Neural progenitor cell (in vitro differentiated cells): ENCODE measurements at regions not wholly inside any gene's neighbourhood (a gene's known extent, or its start where the extent isn't known, plus 50 kb on each side); places are given as distances from the start of the nearest gene placed in this dataset.

ENCODE experiments used
- DNase-seq: peaks from one replicate; pipeline ENCODE4 v3.0.0-alpha.2; 2016; ENCODE audit warnings: low spot score
- H2AFZ ChIP-seq: fragments of 200-600 bp; sonication (generic); replicated peaks from 2 replicates; pipeline ENCODE4 v1.6.1; 2016; ENCODE audit warnings: antibody characterized with exemption
- H3F3A ChIP-seq: fragments of 200-600 bp; sonication (generic); 2 replicates; pipeline ENCODE4 v1.6.1; 2016; ENCODE audit warnings: antibody characterized with exemption, low read depth
- H3K27ac ChIP-seq: fragments of 200-600 bp; sonication (generic); 2 replicates; pipeline ENCODE4 v1.5.1; 2016; ENCODE audit warnings: mild to moderate bottlenecking
- H3K27me3 ChIP-seq: fragments of 200-600 bp; sonication (generic); 2 replicates; pipeline ENCODE4 v1.6.1; 2016; ENCODE audit warnings: mild to moderate bottlenecking, moderate library complexity
- H3K36me3 ChIP-seq: fragments of 200-600 bp; sonication (generic); 2 replicates; pipeline ENCODE4 v1.5.1; 2016
- H3K4me1 ChIP-seq: fragments of 200-600 bp; sonication (generic); 2 replicates; pipeline ENCODE4 v1.6.1; 2016; ENCODE audit warnings: mixed run types
- H3K4me2 ChIP-seq: fragments of 200-600 bp; sonication (generic); 2 replicates; pipeline ENCODE4 v1.6.1; 2016
- H3K4me3 ChIP-seq: fragments of 200-600 bp; sonication (generic); 2 replicates; pipeline ENCODE4 v1.5.1; 2016
- H3K79me2 ChIP-seq: fragments of 200-600 bp; sonication (generic); 2 replicates; pipeline ENCODE4 v1.6.1; 2016; ENCODE audit warnings: low read depth
- H3K9ac ChIP-seq: fragments of 200-600 bp; sonication (generic); 2 replicates; pipeline ENCODE4 v1.6.1; 2016
- H3K9me3 ChIP-seq: fragments of 200-600 bp; sonication (generic); 2 replicates; pipeline ENCODE4 v1.5.1; 2016; ENCODE audit warnings: low read depth
- H4K20me1 ChIP-seq: fragments of 200-600 bp; sonication (generic); 2 replicates; pipeline ENCODE4 v1.6.1; 2016; ENCODE audit warnings: low read depth
- H3K27ac Mint-ChIP-seq: 3 replicates; pipeline ENCODE4 v1.8.0; 2021; ENCODE audit warnings: mixed read lengths
- H3K27me3 Mint-ChIP-seq: 2 replicates; pipeline ENCODE4 v1.8.0; 2022; ENCODE audit warnings: low read depth, mild to moderate bottlenecking, inconsistent platforms, moderate library complexity, mixed read lengths; ENCODE audit not compliant: insufficient read depth
- H3K36me3 Mint-ChIP-seq: 3 replicates; pipeline ENCODE4 v1.8.0; 2021; ENCODE audit warnings: mixed read lengths
- H3K4me1 Mint-ChIP-seq: 3 replicates; pipeline ENCODE4 v1.8.0; 2021; ENCODE audit warnings: mixed read lengths
- H3K4me3 Mint-ChIP-seq: 3 replicates; pipeline ENCODE4 v1.8.0; 2021; ENCODE audit warnings: mild to moderate bottlenecking, moderate library complexity, mixed read lengths
- H3K9me3 Mint-ChIP-seq: 3 replicates; pipeline ENCODE4 v1.8.0; 2020; ENCODE audit warnings: mixed read lengths
- CTCF ChIP-seq: fragments of 200-600 bp; sonication (generic); IDR thresholded peaks from 2 replicates; pipeline ENCODE4 v1.5.1; 2017; ENCODE audit warnings: antibody characterized with exemption, mild to moderate bottlenecking
- EZH2 ChIP-seq: fragments of 200-600 bp; sonication (generic); IDR thresholded peaks from 2 replicates; pipeline ENCODE4 v1.6.1; 2017; ENCODE audit warnings: antibody characterized with exemption, mild to moderate bottlenecking, moderate library complexity
- EZH2phosphoT487 ChIP-seq: fragments of 200-600 bp; sonication (generic); IDR thresholded peaks from 2 replicates; pipeline ENCODE4 v1.6.1; 2017; ENCODE audit warnings: antibody characterized with exemption

DNA sequence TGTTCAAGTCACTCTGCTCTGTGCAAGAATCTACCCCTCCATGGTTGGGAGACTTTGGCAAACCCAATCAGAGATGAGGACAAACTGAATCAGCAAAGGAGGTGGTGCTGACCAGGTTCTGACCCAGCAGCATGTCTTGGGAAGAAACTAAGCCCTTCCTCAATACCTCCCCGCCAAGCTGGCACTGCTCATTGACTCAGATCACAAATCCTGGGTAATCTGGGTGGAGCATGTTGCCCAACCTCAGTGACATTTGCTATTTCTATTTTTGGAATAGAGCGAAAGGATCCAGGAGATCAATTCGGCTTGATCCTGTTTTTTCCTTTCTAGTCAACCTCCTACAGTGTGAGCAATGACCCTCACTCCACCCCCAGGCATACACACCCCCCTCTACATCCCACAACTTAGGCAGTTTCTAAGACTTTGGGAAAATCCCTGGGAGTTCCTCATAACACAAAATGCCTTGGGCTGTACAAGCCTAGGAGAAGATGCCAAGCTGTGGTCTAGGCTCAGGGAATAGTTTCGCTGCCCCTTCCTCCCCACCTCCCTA lies 166.8 kb upstream of the KCNJ6 start:
- Histone ChIP-seq H3F3A (no peaks in the 10 kb centered on the region), H4K20me1 (no peaks in the 10 kb centered on the region), H3K27me3 (no peaks in the 10 kb centered on the region), H3K4me2 (no peak overlapping the region), H3K27ac (no peak overlapping the region), H3K36me3 (no peaks in the 10 kb centered on the region), H3K9me3 (no peaks in the 10 kb centered on the region), H3K4me1 (peaks cover 3% of the 10 kb centered on the region), H3K9ac (no peak overlapping the region), H3K4me3 (no peak overlapping the region), H2AFZ (no peak overlapping the region), H3K79me2 (no peaks in the 10 kb centered on the region)
- Mint-ChIP-seq H3K9me3 (no peaks in the 10 kb centered on the region), H3K27me3 (no peaks in the 10 kb centered on the region), H3K4me3 (no peak overlapping the region), H3K4me1 (peaks cover 9% of the 10 kb centered on the region), H3K27ac (no peak overlapping the region), H3K36me3 (no peaks in the 10 kb centered on the region)
- TF ChIP-seq CTCF (no peak), EZH2phosphoT487 (no peak)
- DNase-seq: no peak

DNA sequence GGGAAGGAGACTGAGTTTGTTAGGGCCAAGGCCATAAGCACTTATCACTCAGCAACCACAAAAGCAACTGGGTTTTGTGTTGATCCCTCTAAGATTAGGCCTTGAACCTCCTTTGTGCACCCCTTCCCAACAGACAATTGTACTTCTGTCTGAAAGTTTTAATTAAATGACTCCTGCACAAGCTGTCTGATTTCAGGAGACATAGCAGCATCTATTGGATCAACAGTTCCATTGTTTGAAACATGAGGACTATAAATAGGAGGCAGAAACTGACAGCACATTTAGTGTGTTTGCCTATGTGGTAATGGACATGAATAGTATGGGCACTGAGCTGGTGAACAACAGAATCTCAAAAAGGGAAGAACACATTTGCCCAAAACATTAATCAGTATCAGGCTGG lies 167.3 kb upstream of the KCNJ6 start:
- H3K4me2 ChIP-seq: no peak overlapping the region
- no peak overlapping the region for H2AFZ ChIP-seq
- TF ChIP-seq EZH2: no peak
- TF ChIP-seq CTCF: no peak
- TF ChIP-seq EZH2phosphoT487: no peak
- DNase-seq: no peak
- H3K4me3 ChIP-seq: no peak overlapping the region
- no peaks in the 10 kb centered on the region for H3K27me3 ChIP-seq
- no peaks in the 10 kb centered on the region for H3K9me3 ChIP-seq
- no peaks in the 10 kb centered on the region for H3K36me3 ChIP-seq
- no peaks in the 10 kb centered on the region for H3K4me1 ChIP-seq
- H3K79me2 ChIP-seq: no peaks in the 10 kb centered on the region
- Mint-ChIP-seq H3K27me3 (no peaks in the 10 kb centered on the region), H3K4me3 (no peak overlapping the region), H3K9me3 (no peaks in the 10 kb centered on the region), H3K4me1 (peaks cover 5% of the 10 kb centered on the region), H3K27ac (no peak overlapping the region), H3K36me3 (no peaks in the 10 kb centered on the region)
- no peaks in the 10 kb centered on the region for H3F3A ChIP-seq
- H3K9ac ChIP-seq: no peak overlapping the region
- no peaks in the 10 kb centered on the region for H4K20me1 ChIP-seq
- no peak overlapping the region for H3K27ac ChIP-seq

GRCh38 chr21:38086580-38086979 lies 170.2 kb upstream of the KCNJ15 start:
- Histone ChIP-seq H3K36me3 (no peaks in the 10 kb centered on the region), H3K79me2 (no peaks in the 10 kb centered on the region), H3F3A (no peaks in the 10 kb centered on the region), H3K9ac (no peak overlapping the region), H3K4me2 (no peak overlapping the region), H3K4me3 (no peak overlapping the region), H3K9me3 (no peaks in the 10 kb centered on the region), H2AFZ (no peak overlapping the region), H3K27ac (no peak overlapping the region), H3K4me1 (no peaks in the 10 kb centered on the region), H4K20me1 (no peaks in the 10 kb centered on the region), H3K27me3 (no peaks in the 10 kb centered on the region)
- DNase-seq: no peak
- Mint-ChIP-seq H3K4me3 (no peak overlapping the region), H3K4me1 (peaks cover 6% of the 10 kb centered on the region), H3K27me3 (no peaks in the 10 kb centered on the region), H3K36me3 (no peaks in the 10 kb centered on the region), H3K9me3 (no peaks in the 10 kb centered on the region), H3K27ac (no peak overlapping the region)
- TF ChIP-seq EZH2phosphoT487 (no peak), EZH2 (no peak), CTCF (no peak)
